ENCODE measurements at regions not wholly inside any gene's neighbourhood (a gene's known extent, or its start where the extent isn't known, plus 50 kb on each side); places are given as distances from the start of the nearest gene placed in this dataset.

GRCh38 chr1:221117548-221117951 lies 238.3 kb downstream of the HLX start:
- Histone ChIP-seq H3K27ac (replicated peaks) (no peak overlapping the region), H3K4me3 (replicated peaks; ENCODE audit: insufficient read depth, low read length) (no peak overlapping the region), H3K27me3 (ENCODE audit: insufficient read depth, poor library complexity, severe bottlenecking) (no peaks in the 10 kb centered on the region)
- TF ChIP-seq GABPA (IDR thresholded peaks at IDR 0.05; ENCODE audit: low read depth) (no peak), SPI1 (IDR thresholded peaks at IDR 0.05; ENCODE audit: borderline replicate concordance, low read depth) (no peak), POLR2AphosphoS5 (IDR thresholded peaks at IDR 0.05; ENCODE audit: low read depth) (no peak), REST (IDR thresholded peaks at IDR 0.05; ENCODE audit: insufficient replicate concordance, low read depth) (no peak), CTCF (IDR thresholded peaks at IDR 0.05; ENCODE audit: insufficient read depth, low read length) (no peak)
- no peak for DNase-seq (ENCODE audit: low read depth in 1 of 2, low spot score in 1 of 2)

- no peak overlapping the region for H3K27ac ChIP-seq (replicated peaks)
- H3K4me3 ChIP-seq (replicated peaks; ENCODE audit: insufficient read depth, low read length), result no peak overlapping the region
- DNase-seq (ENCODE audit: low read depth in 1 of 2, low spot score in 1 of 2), result no peak
- H3K27me3 ChIP-seq (ENCODE audit: insufficient read depth, poor library complexity, severe bottlenecking), result no peaks in the 10 kb centered on the region
- TF ChIP-seq REST (IDR thresholded peaks at IDR 0.05; ENCODE audit: insufficient replicate concordance, low read depth) (no peak), CTCF (IDR thresholded peaks at IDR 0.05; ENCODE audit: insufficient read depth, low read length) (no peak), POLR2AphosphoS5 (IDR thresholded peaks at IDR 0.05; ENCODE audit: low read depth) (no peak), SPI1 (IDR thresholded peaks at IDR 0.05; ENCODE audit: borderline replicate concordance, low read depth) (no peak), GABPA (IDR thresholded peaks at IDR 0.05; ENCODE audit: low read depth) (no peak)
Measured at GRCh38 chr1:221118176-221118937, 239.1 kb downstream of the HLX start.

GRCh38 chr1:221118938-221119320 lies 239.7 kb downstream of the HLX start:
- H3K27me3 ChIP-seq (ENCODE audit: insufficient read depth, poor library complexity, severe bottlenecking), result no peaks in the 10 kb centered on the region
- H3K4me3 ChIP-seq (replicated peaks; ENCODE audit: insufficient read depth, low read length), result no peak overlapping the region
- no peak overlapping the region for H3K27ac ChIP-seq (replicated peaks)
- TF ChIP-seq GABPA (IDR thresholded peaks at IDR 0.05; ENCODE audit: low read depth) (no peak), SPI1 (IDR thresholded peaks at IDR 0.05; ENCODE audit: borderline replicate concordance, low read depth) (no peak), POLR2AphosphoS5 (IDR thresholded peaks at IDR 0.05; ENCODE audit: low read depth) (no peak), REST (IDR thresholded peaks at IDR 0.05; ENCODE audit: insufficient replicate concordance, low read depth) (no peak), CTCF (IDR thresholded peaks at IDR 0.05; ENCODE audit: insufficient read depth, low read length) (no peak)
- no peak for DNase-seq (ENCODE audit: low read depth in 1 of 2, low spot score in 1 of 2)
